ENCODE measurements at regions not wholly inside any gene's neighbourhood (a gene's known extent, or its start where the extent isn't known, plus 50 kb on each side); places are given as distances from the start of the nearest gene placed in this dataset.
"Not testable (repeated sequence)": the region's sequence is repeated elsewhere in the genome, so short reads cannot be mapped to it uniquely, and the experiment has no call there.

GRCh38 chr3:144524531-144524930 is 552.9 kb downstream of the DIPK2A start:
- no peak for DNase-seq (ENCODE audit: extremely low read depth in 1 of 11, low read depth in 9 of 11, low spot score in 4 of 11)

DNA sequence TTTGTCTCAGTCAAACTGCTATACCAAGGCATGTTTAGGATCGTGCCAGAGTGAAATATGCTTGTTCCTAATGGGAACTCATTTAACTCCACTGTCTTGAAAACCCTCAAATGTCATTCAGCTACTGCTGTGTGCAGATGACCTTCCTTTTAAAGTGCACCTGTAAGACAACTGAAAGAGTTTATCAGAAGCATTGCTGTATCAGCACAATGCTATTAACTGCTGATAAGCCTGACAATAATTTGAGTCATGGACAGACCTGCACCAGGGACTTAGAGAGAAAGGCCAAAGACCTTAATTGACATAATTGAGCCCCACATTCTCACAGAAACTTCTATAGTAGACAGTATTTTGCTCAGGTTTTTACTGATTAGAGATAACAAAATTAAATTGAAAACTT is 557.9 kb downstream of the DIPK2A start:
- no peak for DNase-seq (ENCODE audit: extremely low read depth in 1 of 11, low read depth in 9 of 11, low spot score in 4 of 11)

DNA sequence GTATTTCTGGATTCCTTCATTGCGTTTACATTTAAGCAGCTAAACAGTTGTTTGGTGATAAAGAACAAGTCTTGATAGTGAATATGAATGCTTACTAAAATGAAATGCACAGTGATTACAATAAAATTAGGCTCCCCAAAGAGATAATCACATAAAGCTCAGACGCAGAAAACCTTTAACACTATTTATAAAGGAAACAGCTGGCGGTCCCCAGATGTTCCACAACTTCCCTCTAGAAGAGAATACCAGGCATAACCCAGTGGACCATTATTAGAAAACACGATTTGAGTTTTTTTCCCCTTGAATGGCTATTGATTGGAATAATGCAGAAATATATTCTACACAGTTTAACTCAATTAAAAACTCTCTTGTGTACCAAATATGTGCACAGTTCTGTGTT is 573.2 kb downstream of the DIPK2A start:
- no peak for DNase-seq (ENCODE audit: extremely low read depth in 1 of 11, low read depth in 9 of 11, low spot score in 4 of 11)

- no peak for DNase-seq (ENCODE audit: extremely low read depth in 1 of 11, low read depth in 9 of 11, low spot score in 4 of 11)
Observed at GRCh38 chr3:144546539-144546938, 574.9 kb downstream of the DIPK2A start.

DNA sequence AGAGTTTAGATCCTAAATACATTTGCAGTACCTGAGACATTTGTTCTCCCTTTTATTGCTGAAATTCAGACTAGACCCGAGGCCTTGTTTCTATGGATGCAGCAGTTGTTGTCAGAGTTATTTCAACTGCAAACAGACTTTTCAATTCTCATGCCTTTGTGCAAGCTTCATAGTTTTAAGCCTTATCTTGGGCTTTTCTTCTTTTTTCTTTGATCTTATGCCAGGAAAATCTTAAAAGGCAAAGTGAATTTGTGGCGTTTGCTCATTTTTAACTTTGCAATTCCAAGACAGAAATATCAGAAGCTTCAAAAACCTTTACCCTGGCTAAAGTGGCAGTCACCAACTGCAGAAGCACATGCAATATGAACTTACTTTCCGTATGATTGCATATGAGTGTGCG is 576.7 kb downstream of the DIPK2A start:
- no peak for DNase-seq (ENCODE audit: extremely low read depth in 1 of 11, low read depth in 9 of 11, low spot score in 4 of 11)

DNA sequence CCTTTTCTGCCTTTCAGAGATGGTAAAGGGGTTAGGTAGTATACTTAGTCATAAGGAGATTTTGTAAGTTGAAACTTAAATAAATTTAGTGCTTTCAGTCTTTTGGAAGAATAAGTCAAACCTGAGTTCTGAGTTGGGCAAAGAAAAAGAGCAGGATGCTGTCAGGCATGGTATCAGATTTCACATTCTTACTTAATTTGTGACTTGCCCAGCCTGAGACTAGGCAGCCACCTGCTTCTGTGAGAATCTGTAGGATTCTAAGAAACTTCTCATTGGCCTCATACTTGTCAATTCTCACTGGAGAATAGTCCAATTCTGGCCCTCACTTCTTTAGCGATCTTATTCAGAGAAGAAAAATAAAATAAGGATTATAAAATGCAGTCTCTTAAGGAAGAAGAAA is 577.5 kb downstream of the DIPK2A start:
- DNase-seq (ENCODE audit: extremely low read depth in 1 of 11, low read depth in 9 of 11, low spot score in 4 of 11), result peak in 6 of 11 donors; percentile 1 to 24 (median 8)

DNA sequence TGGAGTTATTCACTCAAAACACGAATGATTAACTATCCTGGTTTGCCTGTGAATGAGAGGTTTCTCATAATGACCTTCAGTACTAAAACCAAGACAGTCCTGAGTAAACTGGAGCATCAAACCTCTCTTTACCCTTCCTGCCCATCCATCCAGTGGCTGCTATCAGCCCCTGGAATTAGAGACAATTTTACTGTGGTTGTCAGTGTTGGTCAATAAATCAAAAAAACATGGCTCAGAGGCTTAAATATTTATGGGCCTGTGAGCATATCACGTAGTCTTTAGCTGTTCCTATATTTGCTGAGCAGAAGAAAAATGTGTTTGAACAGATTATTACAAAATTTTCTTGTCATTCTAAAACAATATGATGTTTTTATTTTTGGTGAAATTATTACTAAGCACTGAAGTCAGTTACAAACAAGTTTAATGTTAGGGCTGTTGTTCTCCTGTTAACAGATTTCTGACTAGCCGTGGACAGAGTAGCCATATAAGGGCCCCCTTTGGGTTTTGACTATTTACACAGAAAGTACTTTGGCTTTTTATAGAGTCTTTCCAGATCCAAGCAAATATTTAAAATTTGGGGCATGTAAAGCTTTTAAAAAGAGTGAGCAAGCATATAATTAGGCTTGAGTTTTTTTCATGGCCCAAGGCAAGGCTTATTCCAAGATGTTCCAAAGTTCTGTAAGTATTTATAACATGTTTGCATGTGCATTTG is 580.9 kb downstream of the DIPK2A start:
- DNase-seq (ENCODE audit: extremely low read depth in 1 of 11, low read depth in 9 of 11, low spot score in 4 of 11), result no peak

GRCh38 chr3:144553301-144553700 is 581.7 kb downstream of the DIPK2A start:
- no peak for DNase-seq (ENCODE audit: extremely low read depth in 1 of 11, low read depth in 9 of 11, low spot score in 4 of 11)

GRCh38 chr3:144554889-144555288 is 583.3 kb downstream of the DIPK2A start:
- DNase-seq (ENCODE audit: extremely low read depth in 1 of 11, low read depth in 9 of 11, low spot score in 4 of 11), result no peak

GRCh38 chr3:144556392-144556791 is 584.8 kb downstream of the DIPK2A start:
- DNase-seq (ENCODE audit: extremely low read depth in 1 of 11, low read depth in 9 of 11, low spot score in 4 of 11), result no peak

- DNase-seq (ENCODE audit: extremely low read depth in 1 of 11, low read depth in 9 of 11, low spot score in 4 of 11), result no peak
Observed at GRCh38 chr3:144557515-144557914, 585.9 kb downstream of the DIPK2A start.

DNA sequence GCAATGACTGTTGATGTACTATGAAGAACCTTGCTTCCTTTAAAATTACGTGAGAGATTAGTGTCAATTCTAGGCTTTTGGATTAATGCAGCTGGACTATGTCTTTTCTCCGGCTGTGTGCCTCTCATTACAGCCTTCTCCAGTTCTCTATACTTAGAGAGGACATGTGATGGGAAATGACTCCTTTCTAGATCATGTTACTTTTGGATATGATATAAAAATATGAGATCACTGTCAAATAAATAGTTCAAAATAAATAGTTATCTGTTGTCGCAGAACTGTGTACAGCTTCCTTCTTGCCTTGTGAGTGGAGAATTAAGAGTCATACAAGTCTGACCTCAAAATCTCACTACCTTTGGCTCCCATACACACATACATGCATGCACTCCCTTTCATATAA is 592.4 kb downstream of the DIPK2A start:
- no peak for DNase-seq (ENCODE audit: extremely low read depth in 1 of 11, low read depth in 9 of 11, low spot score in 4 of 11)

GRCh38 chr3:144566320-144566719 is 594.7 kb downstream of the DIPK2A start:
- DNase-seq (ENCODE audit: extremely low read depth in 1 of 11, low read depth in 9 of 11, low spot score in 4 of 11), result no peak

GRCh38 chr3:144569651-144570050 is 598.0 kb downstream of the DIPK2A start:
- no peak for DNase-seq (ENCODE audit: extremely low read depth in 1 of 11, low read depth in 9 of 11, low spot score in 4 of 11)

GRCh38 chr3:144583871-144584270 is 612.2 kb downstream of the DIPK2A start:
- no peak for DNase-seq (ENCODE audit: extremely low read depth in 1 of 11, low read depth in 9 of 11, low spot score in 4 of 11)

DNA sequence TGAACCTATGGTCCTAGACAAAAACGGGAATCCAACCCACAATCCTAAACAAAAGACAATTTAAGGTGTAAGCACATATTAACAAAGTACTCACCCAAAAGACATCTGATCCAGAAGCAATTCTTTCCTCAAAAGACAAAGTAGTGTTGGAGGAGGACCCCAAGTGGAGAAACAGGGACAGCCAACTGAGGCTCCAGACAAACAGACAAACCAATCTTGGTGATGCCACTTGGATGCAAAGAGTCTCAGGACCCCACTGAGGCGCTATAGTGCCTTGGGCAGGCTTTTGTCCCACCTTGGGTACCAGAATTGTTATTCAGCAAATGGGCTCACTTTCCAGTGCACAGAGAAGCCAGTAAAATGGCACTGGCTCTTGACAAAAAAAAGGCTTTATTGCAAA is 613.8 kb downstream of the DIPK2A start:
- DNase-seq (ENCODE audit: extremely low read depth in 1 of 11, low read depth in 9 of 11, low spot score in 4 of 11), result no peak

GRCh38 chr3:144585953-144586352 is 614.3 kb downstream of the DIPK2A start:
- DNase-seq (ENCODE audit: extremely low read depth in 1 of 11, low read depth in 9 of 11, low spot score in 4 of 11), result no peak

GRCh38 chr3:144586382-144586781 is 614.8 kb downstream of the DIPK2A start:
- DNase-seq (ENCODE audit: extremely low read depth in 1 of 11, low read depth in 9 of 11, low spot score in 4 of 11), result no peak

DNA sequence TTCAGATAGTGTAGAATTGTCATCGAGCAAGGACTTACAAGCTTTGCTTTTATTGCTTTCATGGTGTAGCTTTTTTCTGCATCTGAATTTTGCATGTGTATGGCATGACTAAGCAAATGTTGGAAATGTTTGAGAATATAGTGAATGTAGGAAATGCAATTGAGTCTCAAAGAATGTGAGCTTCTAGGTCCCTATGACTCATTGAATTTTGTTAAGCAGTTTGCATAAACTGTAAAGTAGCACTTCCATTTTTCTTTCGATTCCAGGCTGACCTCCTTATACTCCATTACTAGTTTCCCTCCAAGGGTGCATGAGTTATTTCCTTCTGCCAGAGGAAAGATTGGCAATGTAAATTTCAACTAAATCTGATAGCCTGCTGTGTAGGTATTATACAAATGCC is 619.2 kb downstream of the DIPK2A start:
- DNase-seq (ENCODE audit: extremely low read depth in 1 of 11, low read depth in 9 of 11, low spot score in 4 of 11), result no peak

DNA sequence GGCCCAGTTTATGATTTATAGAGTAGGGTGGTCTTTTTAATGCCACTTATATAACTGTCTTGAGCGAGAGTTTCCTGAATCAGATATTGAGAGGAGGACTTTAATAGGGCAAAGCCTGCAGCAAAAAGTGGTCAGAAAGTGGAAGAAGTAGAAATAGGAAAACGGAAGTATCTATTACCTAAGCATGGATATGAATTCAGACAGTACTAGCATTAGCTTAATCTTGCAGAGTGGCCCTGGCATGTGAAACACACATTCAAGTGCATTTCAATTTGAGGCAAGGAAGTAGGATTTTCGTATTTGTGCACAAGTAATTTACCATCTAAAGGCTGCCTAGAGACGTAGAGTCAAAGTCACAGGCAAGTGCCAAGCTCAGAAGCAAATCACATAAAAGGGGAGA is 622.3 kb downstream of the DIPK2A start:
- no peak for DNase-seq (ENCODE audit: extremely low read depth in 1 of 11, low read depth in 9 of 11, low spot score in 4 of 11)

DNA sequence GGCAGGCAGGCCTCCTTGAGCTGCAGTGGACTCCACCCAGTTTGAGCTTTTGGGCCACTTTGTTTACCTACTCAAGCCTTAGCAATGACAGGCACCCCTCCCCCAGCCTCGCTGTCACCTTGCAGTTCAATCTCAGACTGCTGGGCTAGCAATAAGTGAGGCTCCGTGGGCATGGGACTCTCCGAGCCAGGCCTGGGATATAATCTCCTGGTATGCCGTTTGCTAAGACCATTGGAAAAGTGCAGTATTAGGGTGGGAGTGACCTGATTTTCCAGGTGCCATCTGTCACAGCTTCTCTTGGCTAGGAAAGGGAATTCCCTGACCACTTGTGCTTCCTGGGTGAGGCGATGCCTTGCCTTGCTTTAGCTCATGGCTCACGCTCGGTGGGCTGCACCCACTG is 648.6 kb downstream of the DIPK2A start:
- not testable (repeated sequence) for DNase-seq (ENCODE audit: extremely low read depth in 1 of 11, low read depth in 9 of 11, low spot score in 4 of 11)

GRCh38 chr3:144622845-144623244 is 651.2 kb downstream of the DIPK2A start:
- no peak for DNase-seq (ENCODE audit: extremely low read depth in 1 of 11, low read depth in 9 of 11, low spot score in 4 of 11)

All from renal cortex interstitium (tissue), 11 donors.